Prostate gland (tissue), 2 donors: ENCODE measurements at regions not wholly inside any gene's neighbourhood (a gene's known extent, or its start where the extent isn't known, plus 50 kb on each side); places are given as distances from the start of the nearest gene placed in this dataset.

Source experiments
- POLR2A ChIP-seq: fragments of 450-650 bp; IDR thresholded peaks from one replicate; pipeline ENCODE4 v1.6.1; 2016; ENCODE audit warnings: antibody characterized with exemption, mild to moderate bottlenecking
- TF ChIP-seq, protein P1 (sequence below), 4 experiments: fragments of 200-600 bp in 2 of 4; fragments of 450-650 bp in 2 of 4; sonication (generic) in 2 of 4; IDR thresholded peaks; 1 replicate in 3 of 4; 2 replicates in 1 of 4; pipeline ENCODE4 v1.5.1; 2016 to 2019; ENCODE audit warnings: antibody characterized with exemption in 4 of 4, mild to moderate bottlenecking in 2 of 4, moderate library complexity in 2 of 4

DNA sequence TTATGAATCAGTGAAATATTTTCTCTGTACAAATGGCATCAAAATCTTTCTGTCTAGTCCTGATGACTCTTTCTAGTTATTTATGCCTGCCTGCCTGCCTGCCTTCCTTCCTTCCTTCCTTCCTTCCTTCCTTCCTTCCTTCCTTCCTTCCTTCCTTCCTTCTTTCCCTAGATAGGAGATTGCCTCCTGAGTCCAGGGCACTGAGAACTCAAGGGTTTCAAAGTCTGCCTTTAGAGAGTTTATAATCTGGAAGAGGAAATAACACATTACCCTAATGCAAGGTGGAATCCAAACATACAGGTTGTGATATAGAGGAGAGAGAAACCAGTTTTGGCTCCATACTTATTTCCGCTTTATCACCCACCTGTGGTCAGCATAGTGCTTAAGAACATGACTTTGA, 98.1 kb upstream of the SERPINE2 start:
- TF ChIP-seq, protein P1, sequence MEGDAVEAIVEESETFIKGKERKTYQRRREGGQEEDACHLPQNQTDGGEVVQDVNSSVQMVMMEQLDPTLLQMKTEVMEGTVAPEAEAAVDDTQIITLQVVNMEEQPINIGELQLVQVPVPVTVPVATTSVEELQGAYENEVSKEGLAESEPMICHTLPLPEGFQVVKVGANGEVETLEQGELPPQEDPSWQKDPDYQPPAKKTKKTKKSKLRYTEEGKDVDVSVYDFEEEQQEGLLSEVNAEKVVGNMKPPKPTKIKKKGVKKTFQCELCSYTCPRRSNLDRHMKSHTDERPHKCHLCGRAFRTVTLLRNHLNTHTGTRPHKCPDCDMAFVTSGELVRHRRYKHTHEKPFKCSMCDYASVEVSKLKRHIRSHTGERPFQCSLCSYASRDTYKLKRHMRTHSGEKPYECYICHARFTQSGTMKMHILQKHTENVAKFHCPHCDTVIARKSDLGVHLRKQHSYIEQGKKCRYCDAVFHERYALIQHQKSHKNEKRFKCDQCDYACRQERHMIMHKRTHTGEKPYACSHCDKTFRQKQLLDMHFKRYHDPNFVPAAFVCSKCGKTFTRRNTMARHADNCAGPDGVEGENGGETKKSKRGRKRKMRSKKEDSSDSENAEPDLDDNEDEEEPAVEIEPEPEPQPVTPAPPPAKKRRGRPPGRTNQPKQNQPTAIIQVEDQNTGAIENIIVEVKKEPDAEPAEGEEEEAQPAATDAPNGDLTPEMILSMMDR (IDR thresholded peaks at IDR 0.05), result no peak
- no peak for TF ChIP-seq POLR2A
